Stomach (tissue), 4 donors: ENCODE measurements at regions not wholly inside any gene's neighbourhood (a gene's known extent, or its start where the extent isn't known, plus 50 kb on each side); places are given as distances from the start of the nearest gene placed in this dataset.

Experiments used
- CTCF ChIP-seq, 7 experiments: fragments of 450-650 bp in 4 of 7; fragments of 200-600 bp in 3 of 7; sonication (generic) in 3 of 7; IDR thresholded peaks; one replicate each; pipeline ENCODE4 v1.5.1; 2016 to 2019; ENCODE audit warnings: antibody characterized with exemption in 7 of 7, control low read depth in 2 of 7, mild to moderate bottlenecking in 1 of 7
- POLR2AphosphoS5 ChIP-seq, 3 donors: sonication (generic); formaldehyde crosslinking; IDR thresholded peaks; one replicate each; pipeline ENCODE4 v1.6.1; 2016; ENCODE audit warnings: antibody characterized with exemption in 3 of 3

GRCh38 chr18:14943967-14944636, 196.1 kb downstream of the ANKRD30B start:
- TF ChIP-seq CTCF (IDR thresholded peaks at IDR 0.05) (no peak), POLR2AphosphoS5 (IDR thresholded peaks at IDR 0.05) (no peak)
